Upper lobe of left lung (tissue), 6 donors: ENCODE measurements at regions not wholly inside any gene's neighbourhood (a gene's known extent, or its start where the extent isn't known, plus 50 kb on each side); places are given as distances from the start of the nearest gene placed in this dataset.

ENCODE experiments used
- ATAC-seq, 2 donors: fragments of 200-7000 bp; cut with Tn5 transposase; one replicate each; pipeline ENCODE4 v1.9.1; 2022; ENCODE audit warnings: mild to moderate bottlenecking in 2 of 2, moderate library complexity in 2 of 2; ENCODE audit not compliant: low FRiP score in 2 of 2
- DNase-seq, 2 donors: peaks; one replicate each; pipeline ENCODE4 v3.0.0-alpha.2; 2019 to 2020
- H3K27ac ChIP-seq, 4 donors: fragments of 200-600 bp; sonication (generic); one replicate each; pipeline ENCODE4 v1.5.1; 2016 to 2019
- H3K27me3 ChIP-seq, 4 donors: fragments of 200-600 bp; sonication (generic); one replicate each; pipeline ENCODE4 v1.5.1; 2017 to 2019
- H3K36me3 ChIP-seq, 4 donors: fragments of 200-600 bp; sonication (generic); one replicate each; pipeline ENCODE4 v1.5.1; 2016 to 2019
- H3K4me1 ChIP-seq, 4 donors: fragments of 200-600 bp; sonication (generic); one replicate each; pipeline ENCODE4 v1.5.1; 2018 to 2019
- H3K4me3 ChIP-seq, 4 donors: fragments of 200-600 bp; sonication (generic); one replicate each; pipeline ENCODE4 v1.5.1; 2017 to 2019; ENCODE audit warnings: mild to moderate bottlenecking in 2 of 4, moderate library complexity in 1 of 4
- H3K9me3 ChIP-seq, 4 donors: fragments of 200-600 bp; sonication (generic); one replicate each; pipeline ENCODE4 v1.5.1; 2018 to 2019
- CTCF ChIP-seq, 6 experiments: fragments of 450-650 bp in 4 of 6; fragments of 200-600 bp in 2 of 6; sonication (generic) in 2 of 6; IDR thresholded peaks; one replicate each; pipeline ENCODE4 v1.5.1; 2016 to 2019; ENCODE audit warnings: antibody characterized with exemption in 6 of 6
- EP300 ChIP-seq, 4 donors: sonication (generic); formaldehyde crosslinking; IDR thresholded peaks; one replicate each; pipeline ENCODE4 v1.5.1; 2017; ENCODE audit warnings: antibody characterized with exemption in 4 of 4, control low read depth in 2 of 4
- POLR2A ChIP-seq, 4 donors: fragments of 450-650 bp; IDR thresholded peaks; one replicate each; pipeline ENCODE4 v1.5.1; 2016 to 2017; ENCODE audit warnings: antibody characterized with exemption in 4 of 4, mild to moderate bottlenecking in 2 of 4
- POLR2AphosphoS5 ChIP-seq, 2 donors: sonication (generic); formaldehyde crosslinking; IDR thresholded peaks; one replicate each; pipeline ENCODE4 v1.5.1; 2017; ENCODE audit warnings: antibody characterized with exemption in 2 of 2
- WGBS, 2 donors: methylation state at CpG; one replicate each; pipeline ENCODE4 v1.1.5; 2017 to 2018; 5-methylcytosine and 5-hydroxymethylcytosine counted together
- donor health status: DM: no; HTN: no; CAD: no; lungs with moderate emphysema.
- donor health status: DM: no; HTN: yes; CAD: no; lungs with severe emphysema.

DNA sequence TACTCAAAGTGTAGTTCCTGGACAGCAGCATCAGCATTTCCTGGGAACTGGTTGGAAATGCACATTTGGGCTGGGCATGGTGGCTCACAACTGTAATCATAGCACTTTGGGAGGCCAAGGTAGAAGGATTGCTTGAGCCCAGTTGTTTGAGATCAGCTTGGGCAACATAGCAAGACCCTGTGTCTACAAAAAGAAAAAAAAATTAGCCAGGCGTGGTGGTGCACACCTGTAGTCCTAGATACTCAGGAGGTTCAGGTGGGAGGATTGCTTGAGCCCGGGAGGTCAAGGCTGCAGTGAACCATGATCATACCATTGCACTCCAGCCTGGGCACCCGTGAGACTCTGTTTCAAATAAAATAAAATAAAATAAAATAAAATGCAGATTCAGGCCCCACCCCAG is 156.2 kb downstream of the CDC5L start:
- no peak for DNase-seq

DNA sequence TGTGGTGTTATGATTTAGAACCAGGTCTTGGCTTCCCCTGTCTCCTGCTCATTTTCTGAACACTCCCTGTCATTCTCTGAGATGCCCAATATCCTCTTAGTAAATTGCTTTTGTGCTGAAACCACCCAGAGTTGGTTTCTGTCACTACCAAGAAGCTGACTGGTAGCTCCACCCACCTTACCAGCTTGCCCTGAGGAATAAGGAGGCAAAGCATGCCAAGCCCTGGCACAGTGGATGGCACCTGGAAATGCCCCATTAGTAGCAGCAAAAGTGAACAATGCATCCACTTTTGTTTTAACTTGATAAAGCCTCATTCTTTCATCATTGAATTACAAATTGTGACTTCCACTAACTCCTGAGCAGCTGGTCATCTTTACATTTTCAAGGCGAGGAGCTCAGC is 157.7 kb downstream of the CDC5L start:
- H3K27ac ChIP-seq, result no peak overlapping the region
- no peaks in the 10 kb centered on the region for H3K9me3 ChIP-seq
- H3K4me1 ChIP-seq, result no peaks in the 10 kb centered on the region
- ATAC-seq (no peak), DNase-seq (no peak)
- H3K4me3 ChIP-seq, result no peak overlapping the region
- no peaks in the 10 kb centered on the region for H3K36me3 ChIP-seq
- 81 to 94% methylated on average over 1 of the region's 1 CpG for WGBS, 2 donors
- no peak for TF ChIP-seq EP300 (IDR thresholded peaks at IDR 0.05)
- no peaks in the 10 kb centered on the region for H3K27me3 ChIP-seq

More for the DNA sequence above, 156.2 kb downstream of the CDC5L start:
- WGBS, 2 donors, result 85 to 94% methylated on average over 3 of the region's 3 CpGs
- Histone ChIP-seq H3K9me3 (no peaks in the 10 kb centered on the region), H3K27ac (no peak overlapping the region), H3K27me3 (no peaks in the 10 kb centered on the region), H3K4me1 (no peaks in the 10 kb centered on the region), H3K36me3 (no peaks in the 10 kb centered on the region), H3K4me3 (no peak overlapping the region)
- TF ChIP-seq EP300 (IDR thresholded peaks at IDR 0.05) (no peak), POLR2A (IDR thresholded peaks at IDR 0.05) (no peak), CTCF (IDR thresholded peaks at IDR 0.05) (no peak)
- no peak for ATAC-seq

- ATAC-seq (no peak), DNase-seq (no peak)
- no peak overlapping the region for H3K27ac ChIP-seq
- no peaks in the 10 kb centered on the region for H3K27me3 ChIP-seq
- no peaks in the 10 kb centered on the region for H3K4me1 ChIP-seq
- 81 to 89% methylated on average over 4 of the region's 4 CpGs for WGBS, 2 donors
- H3K9me3 ChIP-seq, result no peaks in the 10 kb centered on the region
- H3K36me3 ChIP-seq, result no peaks in the 10 kb centered on the region
- TF ChIP-seq POLR2AphosphoS5 (IDR thresholded peaks at IDR 0.05), result no peak
- TF ChIP-seq POLR2A (IDR thresholded peaks at IDR 0.05), result no peak
- TF ChIP-seq CTCF (IDR thresholded peaks at IDR 0.05), result no peak
- TF ChIP-seq EP300 (IDR thresholded peaks at IDR 0.05), result no peak
- no peak overlapping the region for H3K4me3 ChIP-seq
These were observed 160.8 kb downstream of the CDC5L start for GRCh38 chr6:44548319-44548718.

- Histone ChIP-seq H3K4me1 (no peaks in the 10 kb centered on the region), H3K36me3 (no peaks in the 10 kb centered on the region), H3K9me3 (no peaks in the 10 kb centered on the region), H3K4me3 (no peak overlapping the region), H3K27me3 (no peaks in the 10 kb centered on the region), H3K27ac (no peak overlapping the region)
- TF ChIP-seq CTCF (IDR thresholded peaks at IDR 0.05), result no peak
- ATAC-seq (no peak), DNase-seq (no peak)
- WGBS, 2 donors, result 89 to 94% methylated on average over 3 of the region's 3 CpGs
These were observed 162.0 kb downstream of the CDC5L start for GRCh38 chr6:44549516-44549915.

- H3K9me3 ChIP-seq, result no peaks in the 10 kb centered on the region
- no peak overlapping the region for H3K27ac ChIP-seq
- no peak for DNase-seq
- no peaks in the 10 kb centered on the region for H3K36me3 ChIP-seq
- no peaks in the 10 kb centered on the region for H3K27me3 ChIP-seq
- 96% methylated on average over 4 of the region's 4 CpGs; no CpG with 5 or more reads in 1 of the 2 donors for WGBS, 2 donors
- H3K4me3 ChIP-seq, result no peak overlapping the region
- ATAC-seq, result no peak
- no peaks in the 10 kb centered on the region for H3K4me1 ChIP-seq
- TF ChIP-seq POLR2AphosphoS5 (IDR thresholded peaks at IDR 0.05), result no peak
These were observed 166.7 kb downstream of the CDC5L start for GRCh38 chr6:44554194-44554593.

- Histone ChIP-seq H3K4me1 (no peaks in the 10 kb centered on the region), H3K27me3 (no peaks in the 10 kb centered on the region), H3K9me3 (no peaks in the 10 kb centered on the region), H3K27ac (no peak overlapping the region), H3K36me3 (no peaks in the 10 kb centered on the region), H3K4me3 (no peak overlapping the region)
- no peak for TF ChIP-seq POLR2A (IDR thresholded peaks at IDR 0.05)
- no peak for TF ChIP-seq CTCF (IDR thresholded peaks at IDR 0.05)
- TF ChIP-seq POLR2AphosphoS5 (IDR thresholded peaks at IDR 0.05), result no peak
- no peak for TF ChIP-seq EP300 (IDR thresholded peaks at IDR 0.05)
- ATAC-seq (no peak), DNase-seq (no peak)
- WGBS, 2 donors, result 85 to 90% methylated on average over 6 to 7 of the region's 7 CpGs
These were observed 167.4 kb downstream of the CDC5L start for GRCh38 chr6:44554861-44555260.
